ENCODE measurements at regions not wholly inside any gene's neighbourhood (a gene's known extent, or its start where the extent isn't known, plus 50 kb on each side); places are given as distances from the start of the nearest gene placed in this dataset.

DNA sequence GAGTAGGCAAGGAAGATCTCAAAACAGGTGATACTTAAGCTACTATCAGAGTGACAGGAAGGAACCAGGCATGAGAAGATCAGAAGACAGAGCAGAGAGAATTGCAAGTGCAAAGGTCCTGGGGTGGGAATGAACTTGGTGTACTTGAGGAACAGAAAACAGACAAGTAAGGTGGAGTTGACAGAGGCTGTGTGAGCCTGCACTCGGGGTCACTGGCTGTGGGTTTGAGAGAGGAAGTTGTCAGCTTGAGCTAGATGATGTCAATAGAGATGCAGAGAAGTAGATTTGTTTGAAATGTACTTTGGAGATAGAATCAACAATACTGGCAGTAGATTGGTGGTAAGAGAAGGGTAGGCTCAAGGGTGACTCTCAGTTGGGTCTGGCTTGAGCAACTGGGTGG lies 209.5 kb downstream of the CLIC5 start:
- TF ChIP-seq, protein P1, sequence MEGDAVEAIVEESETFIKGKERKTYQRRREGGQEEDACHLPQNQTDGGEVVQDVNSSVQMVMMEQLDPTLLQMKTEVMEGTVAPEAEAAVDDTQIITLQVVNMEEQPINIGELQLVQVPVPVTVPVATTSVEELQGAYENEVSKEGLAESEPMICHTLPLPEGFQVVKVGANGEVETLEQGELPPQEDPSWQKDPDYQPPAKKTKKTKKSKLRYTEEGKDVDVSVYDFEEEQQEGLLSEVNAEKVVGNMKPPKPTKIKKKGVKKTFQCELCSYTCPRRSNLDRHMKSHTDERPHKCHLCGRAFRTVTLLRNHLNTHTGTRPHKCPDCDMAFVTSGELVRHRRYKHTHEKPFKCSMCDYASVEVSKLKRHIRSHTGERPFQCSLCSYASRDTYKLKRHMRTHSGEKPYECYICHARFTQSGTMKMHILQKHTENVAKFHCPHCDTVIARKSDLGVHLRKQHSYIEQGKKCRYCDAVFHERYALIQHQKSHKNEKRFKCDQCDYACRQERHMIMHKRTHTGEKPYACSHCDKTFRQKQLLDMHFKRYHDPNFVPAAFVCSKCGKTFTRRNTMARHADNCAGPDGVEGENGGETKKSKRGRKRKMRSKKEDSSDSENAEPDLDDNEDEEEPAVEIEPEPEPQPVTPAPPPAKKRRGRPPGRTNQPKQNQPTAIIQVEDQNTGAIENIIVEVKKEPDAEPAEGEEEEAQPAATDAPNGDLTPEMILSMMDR (IDR thresholded peaks at IDR 0.05 in 4 of 5, conservative IDR thresholded peaks at IDR 0.05 in 1 of 5): no peak
- no peak for TF ChIP-seq POLR2A (IDR thresholded peaks at IDR 0.05)
